H9 (cell line): ENCODE measurements at regions not wholly inside any gene's neighbourhood (a gene's known extent, or its start where the extent isn't known, plus 50 kb on each side); places are given as distances from the start of the nearest gene placed in this dataset.

Experiments
- DNase-seq: peaks from one replicate; pipeline ENCODE4 v3.0.0-alpha.2; 2017
- H2AFZ ChIP-seq: one replicate; pipeline ENCODE4 v1.6.1; 2013; ENCODE audit warnings: mild to moderate bottlenecking, low read length, control low read depth, moderate library complexity
- H2AK5ac ChIP-seq: 2 replicates; pipeline ENCODE4 v1.6.1; 2013; ENCODE audit warnings: low read length, control low read depth, mixed read lengths; ENCODE audit not compliant: insufficient read length
- H2BK120ac ChIP-seq: one replicate; pipeline ENCODE4 v1.6.1; 2013; ENCODE audit warnings: low read depth, mild to moderate bottlenecking, low read length, control low read depth, inconsistent platforms; ENCODE audit not compliant: poor library complexity, severe bottlenecking
- H2BK12ac ChIP-seq: 2 replicates; pipeline ENCODE4 v1.6.1; 2013; ENCODE audit warnings: low read length, control low read depth, mixed read lengths, low read depth; ENCODE audit not compliant: insufficient read length
- H2BK15ac ChIP-seq: 2 replicates; pipeline ENCODE4 v1.6.1; 2013; ENCODE audit warnings: low read depth, low read length, control low read depth
- H2BK20ac ChIP-seq: one replicate; pipeline ENCODE4 v1.6.1; 2013; ENCODE audit warnings: low read depth, mild to moderate bottlenecking, low read length, control low read depth, inconsistent platforms; ENCODE audit not compliant: poor library complexity, severe bottlenecking
- H2BK5ac ChIP-seq: 2 replicates; pipeline ENCODE4 v1.6.1; 2013; ENCODE audit warnings: low read length, control low read depth, mixed read lengths; ENCODE audit not compliant: insufficient read length
- H3K14ac ChIP-seq: 2 replicates; pipeline ENCODE4 v1.6.1; 2013; ENCODE audit warnings: low read length, control low read depth; ENCODE audit not compliant: insufficient read depth
- H3K18ac ChIP-seq: 2 replicates; pipeline ENCODE4 v1.6.1; 2013; ENCODE audit warnings: low read depth, mild to moderate bottlenecking, mixed read lengths, low read length, control low read depth; ENCODE audit not compliant: insufficient read length
- H3K23ac ChIP-seq: 2 replicates; pipeline ENCODE4 v1.6.1; 2013; ENCODE audit warnings: low read length, control low read depth, mixed read lengths, low read depth; ENCODE audit not compliant: insufficient read length
- H3K23me2 ChIP-seq: 2 replicates; pipeline ENCODE4 v1.6.1; 2013; ENCODE audit warnings: low read depth, mild to moderate bottlenecking, mixed read lengths, low read length, control low read depth; ENCODE audit not compliant: insufficient read length, poor library complexity, severe bottlenecking
- H3K27ac ChIP-seq: 2 replicates; pipeline ENCODE4 v1.5.1; 2013; ENCODE audit warnings: low read length, control low read depth, mixed read lengths, low read depth; ENCODE audit not compliant: insufficient read length
- H3K27me3 ChIP-seq: 2 replicates; pipeline ENCODE4 v1.6.1; 2013; ENCODE audit warnings: low read length, control low read depth, inconsistent platforms; ENCODE audit not compliant: insufficient read depth
- H3K4ac ChIP-seq: 2 replicates; pipeline ENCODE4 v1.6.1; 2013; ENCODE audit warnings: low read depth, mild to moderate bottlenecking, control low read depth, inconsistent platforms, low read length, moderate library complexity
- H3K4me1 ChIP-seq: 2 replicates; pipeline ENCODE4 v1.6.1; 2013; ENCODE audit warnings: low read length, control low read depth, inconsistent platforms; ENCODE audit not compliant: insufficient read depth
- H3K4me2 ChIP-seq: 2 replicates; pipeline ENCODE4 v1.6.1; 2013; ENCODE audit warnings: low read length, control low read depth, mixed read lengths; ENCODE audit not compliant: insufficient read length, insufficient read depth
- H3K56ac ChIP-seq: 2 replicates; pipeline ENCODE4 v1.6.1; 2013; ENCODE audit warnings: low read depth, mild to moderate bottlenecking, mixed read lengths, low read length, control low read depth; ENCODE audit not compliant: insufficient read length
- H3K79me1 ChIP-seq: 2 replicates; pipeline ENCODE4 v1.6.1; 2013; ENCODE audit warnings: low read depth, mild to moderate bottlenecking, moderate library complexity, low read length, control low read depth, inconsistent platforms; ENCODE audit not compliant: insufficient read depth, poor library complexity, severe bottlenecking
- H3K79me2 ChIP-seq: 2 replicates; pipeline ENCODE4 v1.6.1; 2013; ENCODE audit warnings: low read length, control low read depth, inconsistent platforms; ENCODE audit not compliant: insufficient read depth
- H3K9ac ChIP-seq: 2 replicates; pipeline ENCODE4 v1.6.1; 2013; ENCODE audit warnings: low read length, control low read depth, mixed read lengths; ENCODE audit not compliant: insufficient read length; ENCODE audit errors: extremely low read depth
- H3K9me3 ChIP-seq: one replicate; pipeline ENCODE4 v1.6.1; 2013; ENCODE audit warnings: low read depth, low read length, inconsistent platforms; ENCODE audit not compliant: control insufficient read depth
- H3T11ph ChIP-seq: one replicate; pipeline ENCODE4 v1.6.1; 2013; ENCODE audit warnings: mild to moderate bottlenecking, low read length, control low read depth, inconsistent platforms
- H4K20me1 ChIP-seq: one replicate; pipeline ENCODE4 v1.6.1; 2013; ENCODE audit not compliant: control insufficient read depth, insufficient read length, insufficient read depth
- H4K5ac ChIP-seq: 2 replicates; pipeline ENCODE4 v1.6.1; 2013; ENCODE audit warnings: low read depth, mild to moderate bottlenecking, mixed read lengths, low read length, control low read depth; ENCODE audit not compliant: insufficient read length
- H4K8ac ChIP-seq: replicated peaks from 2 replicates; pipeline ENCODE4 v1.6.1; 2013; ENCODE audit warnings: low read length, control low read depth, mixed read lengths, low read depth; ENCODE audit not compliant: insufficient read length
- H4K91ac ChIP-seq: 2 replicates; pipeline ENCODE4 v1.6.1; 2013; ENCODE audit warnings: low read depth, mild to moderate bottlenecking, moderate library complexity, mixed read lengths, low read length, control low read depth; ENCODE audit not compliant: insufficient read length
- H3K27ac Mint-ChIP-seq, 3 experiments: 2 replicates in 2 of 3; 3 replicates in 1 of 3; pipeline ENCODE4 v1.8.0; 2020 to 2021; ENCODE audit warnings: mixed read lengths in 3 of 3, mild to moderate bottlenecking in 1 of 3, moderate library complexity in 1 of 3
- H3K27me3 Mint-ChIP-seq: 2 replicates; pipeline ENCODE4 v1.8.0; 2021; ENCODE audit warnings: low read depth, mild to moderate bottlenecking, moderate library complexity, mixed read lengths
- H3K36me3 Mint-ChIP-seq, 3 experiments: 2 replicates in 2 of 3; 3 replicates in 1 of 3; pipeline ENCODE4 v1.8.0; 2020 to 2021; ENCODE audit warnings: low read depth in 3 of 3, mixed read lengths in 3 of 3; ENCODE audit not compliant: insufficient read depth in 1 of 3
- H3K4me1 Mint-ChIP-seq, 2 experiments: 2 replicates each; pipeline ENCODE4 v1.8.0; 2020; ENCODE audit warnings: mixed read lengths in 2 of 2
- H3K4me3 Mint-ChIP-seq, 2 experiments: 2 replicates in 1 of 2; 3 replicates in 1 of 2; pipeline ENCODE4 v1.8.0; 2020 to 2021; ENCODE audit warnings: mild to moderate bottlenecking in 2 of 2, mixed read lengths in 2 of 2, moderate library complexity in 1 of 2
- H3K9me3 Mint-ChIP-seq, 2 experiments: 2 replicates in 1 of 2; 3 replicates in 1 of 2; pipeline ENCODE4 v1.8.0; 2020; ENCODE audit warnings: mild to moderate bottlenecking in 2 of 2, mixed read lengths in 2 of 2, moderate library complexity in 1 of 2
- WGBS: extraction: QIAGEN DNeasy Blood & Tissue Kit; methylation state at CpG from one replicate; pipeline ENCODE4 v1.1.7; 2013; ENCODE audit warnings: missing lambda C conversion rate, low lambda C conversion rate, mixed read lengths; ENCODE audit not compliant: insufficient read length; ENCODE audit errors: extremely low coverage; 5-methylcytosine and 5-hydroxymethylcytosine counted together
- TF ChIP-seq, protein P1 (sequence below): fragments of 200-600 bp; sonication (generic); conservative IDR thresholded peaks from 3 replicates; pipeline ENCODE4 v1.8.0; 2021; ENCODE audit warnings: antibody characterized with exemption, mild to moderate bottlenecking

- H3K27ac Mint-ChIP-seq, result no peak overlapping the region
- Histone ChIP-seq H3K79me1 (no peaks in the 10 kb centered on the region), H2AK5ac (no peak overlapping the region), H3K23ac (no peak overlapping the region), H4K91ac (no peak overlapping the region), H2BK120ac (no peak overlapping the region), H3T11ph (no peak overlapping the region), H3K23me2 (no peaks in the 10 kb centered on the region), H3K79me2 (no peaks in the 10 kb centered on the region), H4K20me1 (no peaks in the 10 kb centered on the region), H3K18ac (no peak overlapping the region), H3K4ac (no peak overlapping the region), H3K14ac (no peak overlapping the region), H3K4me1 (no peaks in the 10 kb centered on the region), H3K9ac (no peak overlapping the region), H3K9me3 (no peaks in the 10 kb centered on the region), H3K27me3 (no peaks in the 10 kb centered on the region), H2AFZ (no peak overlapping the region), H2BK12ac (no peak overlapping the region), H4K5ac (no peak overlapping the region), H2BK20ac (no peak overlapping the region), H3K27ac (no peak overlapping the region), H2BK5ac (no peak overlapping the region), H3K56ac (no peak overlapping the region), H2BK15ac (no peak overlapping the region), H4K8ac (no peak overlapping the region), H3K4me2 (no peak overlapping the region)
- peaks cover 28% of the 10 kb centered on the region for H3K27me3 Mint-ChIP-seq
- TF ChIP-seq, protein P1, sequence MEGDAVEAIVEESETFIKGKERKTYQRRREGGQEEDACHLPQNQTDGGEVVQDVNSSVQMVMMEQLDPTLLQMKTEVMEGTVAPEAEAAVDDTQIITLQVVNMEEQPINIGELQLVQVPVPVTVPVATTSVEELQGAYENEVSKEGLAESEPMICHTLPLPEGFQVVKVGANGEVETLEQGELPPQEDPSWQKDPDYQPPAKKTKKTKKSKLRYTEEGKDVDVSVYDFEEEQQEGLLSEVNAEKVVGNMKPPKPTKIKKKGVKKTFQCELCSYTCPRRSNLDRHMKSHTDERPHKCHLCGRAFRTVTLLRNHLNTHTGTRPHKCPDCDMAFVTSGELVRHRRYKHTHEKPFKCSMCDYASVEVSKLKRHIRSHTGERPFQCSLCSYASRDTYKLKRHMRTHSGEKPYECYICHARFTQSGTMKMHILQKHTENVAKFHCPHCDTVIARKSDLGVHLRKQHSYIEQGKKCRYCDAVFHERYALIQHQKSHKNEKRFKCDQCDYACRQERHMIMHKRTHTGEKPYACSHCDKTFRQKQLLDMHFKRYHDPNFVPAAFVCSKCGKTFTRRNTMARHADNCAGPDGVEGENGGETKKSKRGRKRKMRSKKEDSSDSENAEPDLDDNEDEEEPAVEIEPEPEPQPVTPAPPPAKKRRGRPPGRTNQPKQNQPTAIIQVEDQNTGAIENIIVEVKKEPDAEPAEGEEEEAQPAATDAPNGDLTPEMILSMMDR, result no peak
- no peaks in the 10 kb centered on the region for H3K9me3 Mint-ChIP-seq
- no peak for DNase-seq
- H3K4me1 Mint-ChIP-seq, result peaks cover 0 to 2% of the 10 kb centered on the region in 2 experiments; a peak in 2 of 4 replicates
- no CpG with 5 or more reads among the region's 1 CpG for whole genome bisulfite sequencing
- H3K36me3 Mint-ChIP-seq, result no peaks in the 10 kb centered on the region
- no peak overlapping the region for H3K4me3 Mint-ChIP-seq
These were observed 108.2 kb upstream of the UQCRFS1 start for GRCh38 chr19:29321116-29321515.
